ENCODE measurements at regions not wholly inside any gene's neighbourhood (a gene's known extent, or its start where the extent isn't known, plus 50 kb on each side); places are given as distances from the start of the nearest gene placed in this dataset.

DNA sequence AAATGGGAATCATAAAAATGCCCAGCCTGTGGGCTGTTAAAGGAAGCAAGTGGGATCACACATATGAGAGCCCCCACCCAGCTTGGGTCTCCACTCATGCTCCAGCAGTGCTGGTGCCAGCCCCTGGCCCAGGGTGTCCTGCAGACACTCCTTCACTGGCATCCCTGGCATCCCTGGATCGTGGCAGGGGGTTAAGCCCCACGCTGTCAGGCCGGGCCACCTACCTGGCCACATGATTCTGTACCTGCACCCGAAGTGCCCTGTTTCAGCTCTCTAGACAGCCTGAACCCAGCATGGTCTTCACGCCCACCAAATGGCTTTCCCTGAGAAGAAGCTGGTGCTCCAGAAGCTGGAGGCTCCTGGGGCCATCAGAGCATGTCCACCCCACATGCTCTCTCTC is 137.4 kb downstream of the INHBB start:
- TF ChIP-seq, protein P1, sequence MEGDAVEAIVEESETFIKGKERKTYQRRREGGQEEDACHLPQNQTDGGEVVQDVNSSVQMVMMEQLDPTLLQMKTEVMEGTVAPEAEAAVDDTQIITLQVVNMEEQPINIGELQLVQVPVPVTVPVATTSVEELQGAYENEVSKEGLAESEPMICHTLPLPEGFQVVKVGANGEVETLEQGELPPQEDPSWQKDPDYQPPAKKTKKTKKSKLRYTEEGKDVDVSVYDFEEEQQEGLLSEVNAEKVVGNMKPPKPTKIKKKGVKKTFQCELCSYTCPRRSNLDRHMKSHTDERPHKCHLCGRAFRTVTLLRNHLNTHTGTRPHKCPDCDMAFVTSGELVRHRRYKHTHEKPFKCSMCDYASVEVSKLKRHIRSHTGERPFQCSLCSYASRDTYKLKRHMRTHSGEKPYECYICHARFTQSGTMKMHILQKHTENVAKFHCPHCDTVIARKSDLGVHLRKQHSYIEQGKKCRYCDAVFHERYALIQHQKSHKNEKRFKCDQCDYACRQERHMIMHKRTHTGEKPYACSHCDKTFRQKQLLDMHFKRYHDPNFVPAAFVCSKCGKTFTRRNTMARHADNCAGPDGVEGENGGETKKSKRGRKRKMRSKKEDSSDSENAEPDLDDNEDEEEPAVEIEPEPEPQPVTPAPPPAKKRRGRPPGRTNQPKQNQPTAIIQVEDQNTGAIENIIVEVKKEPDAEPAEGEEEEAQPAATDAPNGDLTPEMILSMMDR (conservative IDR thresholded peaks at IDR 0.05; ENCODE audit: low read depth, low read length): no peak
- no peak for TF ChIP-seq EZH2phosphoT487 (IDR thresholded peaks at IDR 0.05; ENCODE audit: borderline replicate concordance, low read length)

Data from PC-3 (cell line).